ENCODE measurements at regions not wholly inside any gene's neighbourhood (a gene's known extent, or its start where the extent isn't known, plus 50 kb on each side); places are given as distances from the start of the nearest gene placed in this dataset.

DNA sequence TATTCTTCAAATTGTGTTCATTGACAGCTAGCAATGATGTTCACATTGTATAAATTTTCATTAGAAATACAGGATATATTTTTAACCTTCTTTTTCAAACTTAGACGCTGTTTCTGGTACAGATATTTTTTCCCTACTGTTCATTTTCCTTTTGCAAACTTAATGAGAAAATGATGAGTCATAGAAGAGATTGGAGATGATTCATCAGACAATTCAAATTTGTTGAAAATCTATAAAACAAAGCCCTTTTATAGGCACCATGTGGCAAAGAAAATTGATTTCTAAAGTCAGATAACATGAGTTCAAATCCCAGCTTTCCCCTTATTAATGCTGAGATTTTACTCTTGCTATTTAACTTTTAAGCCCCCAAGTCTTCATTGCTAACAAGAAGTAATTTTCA lies 728.8 kb upstream of the DDX18 start:
- DNase-seq, result no peak

DNA sequence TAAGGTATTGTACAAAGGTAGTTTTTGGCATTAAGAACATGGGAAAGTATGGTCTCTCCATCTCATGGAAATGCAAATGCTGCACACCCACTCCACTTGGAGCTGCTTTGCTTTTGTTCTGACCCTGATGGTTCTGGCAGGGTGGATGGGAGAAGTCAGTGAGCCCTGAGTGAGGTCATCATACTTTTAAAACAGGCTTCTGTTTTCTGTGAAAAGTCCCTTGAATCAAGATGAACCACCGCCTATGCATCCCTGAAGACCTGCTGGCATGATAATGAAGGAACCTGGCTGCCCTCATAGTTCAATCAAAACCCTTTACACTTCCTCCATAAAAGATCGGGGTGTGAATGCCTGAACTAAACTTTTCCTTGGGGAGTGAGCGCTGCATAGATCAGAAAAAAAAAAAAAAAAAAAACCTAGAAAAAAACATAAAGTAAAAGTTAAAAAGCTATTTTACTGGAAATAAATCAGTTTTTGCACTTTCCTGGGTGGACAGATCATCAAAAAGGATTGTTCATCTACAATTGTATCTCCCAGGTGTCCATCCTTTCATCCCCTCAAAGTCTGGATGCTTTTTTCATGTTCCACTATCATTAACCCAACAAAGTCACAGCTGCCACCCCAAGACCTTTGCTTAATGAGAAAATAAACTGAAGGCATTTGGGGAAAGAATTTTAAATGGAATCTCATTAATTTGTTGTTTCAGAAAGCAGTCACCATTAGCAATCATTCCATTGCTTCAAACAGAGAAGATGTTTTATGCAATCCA lies 728.1 kb upstream of the DDX18 start:
- DNase-seq, result no peak

DNA sequence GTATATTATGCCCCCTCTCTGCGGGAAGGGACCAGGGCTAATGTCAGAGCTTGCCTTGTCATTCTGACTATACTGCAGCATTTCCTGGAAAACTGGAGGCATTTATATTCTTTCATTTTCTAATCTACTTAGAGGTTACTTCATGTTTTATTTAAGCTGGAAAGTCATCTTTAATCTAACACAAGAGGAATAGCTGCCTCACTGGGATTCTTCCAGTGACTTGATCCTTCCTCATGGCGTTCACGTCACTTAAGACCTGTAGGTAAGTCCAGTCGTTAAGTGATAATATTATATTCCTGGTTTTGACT lies 727.6 kb upstream of the DDX18 start:
- DNase-seq, result no peak

DNA sequence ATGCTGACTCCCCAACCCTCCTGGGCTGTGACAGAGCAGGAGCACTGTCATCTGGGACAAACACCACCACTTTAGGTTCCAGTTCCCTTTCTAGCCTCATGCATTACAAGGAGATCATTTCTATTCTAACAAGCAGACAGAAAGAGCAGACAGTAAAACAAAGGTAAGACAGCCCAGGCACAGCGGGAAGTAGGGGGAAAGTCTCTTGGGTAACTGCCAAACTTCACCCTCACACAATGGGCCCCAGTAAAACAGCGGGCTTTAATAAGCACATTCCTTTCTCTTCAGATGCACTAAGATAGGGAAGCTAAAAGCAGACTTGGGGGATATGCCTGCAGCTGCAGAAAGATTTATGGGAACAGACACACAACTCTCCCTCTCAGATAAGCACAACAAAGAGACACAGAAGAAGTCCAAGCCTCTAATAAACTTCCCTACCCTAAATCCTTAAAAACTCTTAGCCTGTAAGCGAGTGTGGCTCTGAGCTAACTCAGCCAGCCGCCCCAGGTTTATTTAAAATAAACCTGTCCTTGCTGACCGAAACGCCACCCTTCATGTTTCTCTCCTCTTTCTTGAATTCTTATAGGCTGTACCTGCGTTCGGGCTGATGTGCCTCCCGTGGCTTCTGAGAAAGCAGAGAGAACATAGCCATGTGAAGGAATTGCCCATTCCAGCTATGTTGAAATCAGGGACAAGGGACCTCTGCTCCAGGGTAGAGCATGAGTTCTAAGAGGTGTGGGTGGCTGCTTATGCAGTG lies 726.8 kb upstream of the DDX18 start:
- no peak for DNase-seq

DNA sequence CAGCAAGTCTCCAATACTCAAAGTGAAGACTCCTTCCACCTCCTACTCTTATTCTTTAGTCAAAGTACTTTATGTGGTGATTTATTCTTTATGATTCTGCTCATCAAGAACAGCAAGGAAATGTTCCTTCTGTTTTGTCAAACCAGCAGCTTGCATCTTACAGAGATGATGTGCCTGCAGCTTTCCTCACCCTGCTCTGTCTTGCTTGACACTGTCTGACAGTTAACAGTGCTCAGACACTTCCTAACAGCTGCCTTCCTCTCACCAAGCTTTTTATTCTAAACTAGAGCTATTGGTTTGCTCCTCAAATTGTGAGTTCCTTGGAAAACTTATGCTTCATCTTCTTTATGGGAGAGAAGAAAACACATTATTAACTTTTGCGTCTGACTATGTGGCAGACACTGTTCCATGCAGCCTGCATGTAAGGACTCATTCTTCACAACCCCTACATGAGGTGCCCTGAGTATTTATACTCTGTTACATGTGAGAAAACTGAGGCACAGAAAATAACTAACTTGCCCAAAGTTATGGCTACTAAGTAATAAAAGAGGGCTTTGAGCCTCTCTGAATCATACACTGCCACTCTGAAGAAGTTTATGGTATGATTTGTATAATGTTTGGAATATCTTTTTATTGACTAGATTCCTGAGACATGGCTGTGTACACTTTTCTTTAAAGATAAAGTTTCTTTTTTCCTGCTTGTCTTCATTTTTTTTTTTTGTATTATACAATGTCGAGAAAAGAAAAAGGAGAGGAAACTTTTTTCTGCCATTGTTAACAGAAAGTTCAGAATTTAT lies 723.3 kb upstream of the DDX18 start:
- DNase-seq, result no peak

DNA sequence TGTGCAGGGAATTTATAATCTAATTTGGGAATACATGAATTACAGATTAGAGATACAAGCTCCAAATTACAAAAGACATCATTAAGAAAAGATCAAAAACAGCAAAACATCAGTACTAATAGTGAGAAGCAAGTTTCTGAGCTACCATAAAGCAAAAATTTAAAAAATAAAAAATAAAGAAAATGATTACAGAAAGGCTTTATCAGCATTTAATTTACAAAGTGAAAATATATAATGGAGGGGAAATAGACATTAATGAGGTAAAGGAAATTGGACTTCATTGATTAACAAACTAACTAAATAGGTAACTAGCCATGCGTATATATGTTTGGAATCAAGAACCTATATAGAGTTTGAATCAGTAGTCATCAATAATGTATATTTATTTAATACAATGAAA lies 712.9 kb upstream of the DDX18 start:
- DNase-seq, result no peak

DNA sequence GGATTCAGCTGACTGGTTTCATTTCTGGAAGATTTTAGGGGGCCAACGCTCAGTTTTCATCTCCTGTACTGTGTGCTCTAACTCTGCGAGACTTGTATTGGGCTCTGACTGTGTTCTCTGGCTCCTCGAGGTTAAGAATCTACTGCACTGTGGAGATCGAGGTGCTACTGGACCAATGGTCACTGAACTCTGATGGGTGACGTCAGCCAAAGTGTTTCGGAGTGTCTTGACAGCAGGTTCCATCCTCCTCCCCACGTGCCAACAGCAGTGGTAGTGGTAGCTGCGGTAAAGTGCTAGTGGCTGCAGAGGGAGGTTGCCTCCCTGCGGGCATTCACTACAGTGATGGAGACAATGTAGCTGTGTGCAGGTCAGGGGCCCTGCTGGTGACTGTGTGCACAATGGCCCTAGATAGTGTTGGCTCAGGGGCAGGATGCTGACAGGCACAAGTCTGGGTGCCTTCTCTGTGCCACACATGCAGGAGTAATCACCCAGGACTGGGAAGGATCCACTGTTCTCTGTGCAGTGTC lies 705.7 kb upstream of the DDX18 start:
- DNase-seq, result no peak

DNA sequence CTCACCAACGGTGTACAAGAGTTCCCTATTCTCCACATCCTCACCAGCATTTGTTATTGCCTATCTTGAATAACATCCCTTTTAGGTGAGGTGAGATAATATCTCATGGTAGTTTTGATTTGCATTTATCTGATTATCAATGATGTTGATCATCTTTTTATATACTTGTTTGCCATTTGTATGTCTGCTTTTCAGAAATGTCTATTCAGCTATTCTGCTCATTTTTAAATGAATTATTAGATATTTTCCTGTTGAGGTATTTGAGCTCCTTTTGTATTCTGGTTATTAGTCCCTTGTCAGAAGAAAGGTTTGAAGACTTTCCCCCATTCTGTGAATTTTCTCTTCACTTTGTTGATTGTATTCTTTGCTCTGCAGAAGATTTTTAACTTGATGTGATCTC lies 695.5 kb upstream of the DDX18 start:
- no peak for DNase-seq

DNA sequence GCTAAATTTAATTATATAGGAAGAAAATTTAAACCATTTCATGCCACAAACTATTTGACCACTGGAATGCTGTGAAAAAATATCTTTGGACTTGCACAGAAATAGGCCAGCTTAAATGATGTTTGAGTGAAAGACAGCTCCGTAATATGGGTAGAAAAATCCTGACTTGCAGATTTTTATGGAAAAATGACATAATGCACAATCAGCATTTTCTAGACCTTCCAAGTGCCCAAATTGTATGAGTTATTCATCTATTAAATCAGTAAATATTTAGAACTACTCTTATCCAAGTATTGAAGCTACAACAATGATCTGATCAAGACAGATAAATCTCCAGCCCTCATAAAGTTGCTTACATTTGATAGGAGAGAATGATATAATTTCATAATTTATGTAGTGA lies 691.1 kb upstream of the DDX18 start:
- no peak for DNase-seq

DNA sequence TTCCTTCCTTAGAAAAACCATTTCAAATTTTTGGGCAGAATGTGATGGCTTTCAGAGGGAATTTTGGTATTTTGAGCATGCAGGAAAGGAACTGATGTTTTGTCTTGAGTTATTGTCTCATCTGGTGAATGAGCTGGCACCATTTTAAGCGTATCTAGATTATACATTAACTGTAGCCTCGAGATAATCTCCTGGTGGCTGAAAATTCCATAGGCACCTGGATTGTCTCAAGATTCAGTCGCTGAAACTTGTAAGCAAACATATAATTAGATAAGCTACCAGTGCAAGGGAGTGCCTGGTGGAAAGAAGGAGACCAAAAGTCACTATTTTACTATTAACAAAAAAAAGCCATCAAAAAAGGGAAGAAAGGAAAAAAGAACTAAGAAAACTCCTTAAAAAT lies 687.8 kb upstream of the DDX18 start:
- DNase-seq, result no peak

DNA sequence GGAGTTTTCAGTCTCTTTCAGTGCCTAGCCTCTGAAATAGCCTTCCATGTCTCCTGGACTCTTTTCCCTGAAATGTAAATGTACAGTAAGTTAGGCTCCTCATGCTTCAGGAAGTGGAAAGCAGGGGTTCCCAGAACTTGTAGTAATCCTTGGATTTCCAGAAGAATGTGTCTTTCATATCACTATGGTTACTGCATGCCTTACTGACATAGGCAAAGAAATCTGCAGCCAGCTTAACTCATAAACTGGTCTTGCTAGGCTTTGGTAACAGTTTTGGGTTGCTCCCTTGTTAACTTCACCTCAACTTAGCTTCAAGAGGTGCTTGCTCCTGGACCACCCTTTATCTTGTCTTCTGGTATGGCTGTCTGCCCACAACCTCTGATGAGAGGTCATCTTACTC lies 686.8 kb upstream of the DDX18 start:
- DNase-seq, result no peak

DNA sequence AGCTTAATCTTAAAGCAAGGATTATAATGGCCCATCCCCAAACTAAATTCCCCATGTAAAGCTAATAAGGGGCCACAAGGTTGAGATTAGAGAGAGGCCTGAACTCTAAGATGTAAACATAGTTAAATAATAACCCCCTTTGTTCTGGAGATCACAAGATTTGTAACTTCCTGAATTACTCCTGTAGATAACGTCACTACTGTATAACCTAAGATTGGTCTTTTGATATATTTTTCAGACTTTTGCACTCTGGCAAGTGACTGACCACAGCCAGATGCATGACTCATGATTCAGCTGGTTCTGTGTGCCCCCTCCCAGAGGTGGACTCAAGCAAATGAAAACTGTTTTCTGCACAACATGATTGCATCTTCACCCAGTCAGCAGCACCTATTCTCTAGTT lies 686.0 kb upstream of the DDX18 start:
- no peak for DNase-seq

DNA sequence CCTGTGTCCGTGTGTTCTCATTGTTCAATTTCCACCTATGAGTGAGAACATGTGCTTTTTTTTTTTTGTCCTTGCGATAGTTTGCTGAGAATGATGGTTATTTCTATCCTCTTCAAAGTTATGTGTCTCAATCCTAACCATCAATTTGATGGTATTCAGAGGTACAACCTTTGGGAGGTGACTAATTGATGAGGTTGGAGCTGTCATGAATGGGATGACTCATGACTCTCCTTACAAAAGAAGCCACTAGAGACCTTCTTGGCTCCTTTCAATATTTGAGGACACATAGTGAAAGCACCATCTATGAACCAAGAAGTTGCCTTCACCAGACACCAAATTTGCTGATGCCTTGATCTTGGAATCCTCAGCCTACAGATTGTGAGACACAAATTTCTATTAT lies 677.1 kb upstream of the DDX18 start:
- DNase-seq, result no peak

DNA sequence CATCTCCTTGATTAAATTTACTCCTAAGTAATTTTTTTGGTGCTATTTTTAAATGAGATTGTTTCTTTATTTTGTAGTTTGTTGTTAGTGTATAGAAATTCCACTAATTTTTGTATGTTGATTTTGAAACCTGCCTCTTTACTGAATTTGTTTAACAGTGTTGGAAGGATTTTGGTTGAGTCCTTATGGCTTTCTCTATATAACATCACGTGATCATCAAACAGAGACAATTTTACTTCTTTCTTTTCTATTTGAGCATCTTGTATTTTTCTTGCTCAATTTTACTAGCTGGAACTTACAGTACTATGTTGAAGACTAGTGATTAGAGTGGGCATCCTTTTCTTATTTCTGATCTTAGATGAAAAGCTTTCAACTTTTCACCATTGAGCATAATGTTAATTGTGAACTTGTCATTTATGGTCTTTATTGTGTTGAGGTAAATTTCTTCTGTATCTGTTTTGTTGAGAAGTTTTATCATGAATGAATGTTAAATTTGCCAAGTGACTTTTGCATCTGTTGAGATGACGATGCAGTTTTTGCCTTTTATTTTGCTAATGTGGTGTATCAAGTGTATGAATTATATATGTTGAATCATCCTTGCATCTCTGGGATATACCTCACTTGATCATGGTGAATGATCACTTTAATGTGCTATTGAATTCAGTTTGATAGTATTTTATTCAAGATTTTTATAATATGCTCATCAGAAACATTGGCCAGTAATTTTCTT lies 645.3 kb upstream of the DDX18 start:
- no peak for DNase-seq

DNA sequence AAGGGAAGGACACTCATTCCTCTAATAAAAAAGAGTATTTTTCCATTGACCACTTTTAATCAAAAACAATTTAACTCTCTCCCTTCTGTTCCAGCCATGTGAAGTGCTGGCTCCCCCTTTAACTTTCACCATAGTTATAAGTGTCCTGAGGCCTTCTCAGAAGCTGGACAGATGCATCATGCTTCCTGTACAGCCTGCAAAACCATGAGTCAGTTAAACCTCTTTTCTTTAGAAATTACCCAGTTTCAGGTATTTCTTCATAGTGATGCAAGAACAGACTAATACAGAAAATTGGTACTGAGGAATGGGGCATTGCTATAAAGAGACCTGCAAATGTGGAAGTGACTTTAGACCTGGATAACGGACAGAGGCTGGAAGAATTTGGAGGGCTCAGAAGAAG lies 643.6 kb upstream of the DDX18 start:
- DNase-seq, result no peak

DNA sequence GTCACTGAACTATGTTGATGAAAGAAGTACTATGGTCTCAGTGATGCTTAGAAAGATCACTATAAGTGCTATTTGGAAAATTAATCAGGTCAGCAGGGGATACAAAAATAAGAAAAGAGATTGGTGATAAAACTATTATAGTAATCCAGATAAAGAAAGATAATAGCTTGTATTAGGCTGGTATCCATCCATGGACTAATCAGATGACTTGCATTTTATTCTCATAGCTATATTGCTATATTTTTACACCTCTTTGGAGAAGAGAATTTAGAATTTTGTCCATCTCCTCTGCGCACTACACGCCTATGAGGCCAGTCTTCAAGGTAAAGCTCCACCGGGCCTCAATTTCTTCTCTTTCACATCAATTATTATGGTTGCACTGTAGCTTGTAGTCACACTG lies 635.1 kb upstream of the DDX18 start:
- DNase-seq, result no peak

DNA sequence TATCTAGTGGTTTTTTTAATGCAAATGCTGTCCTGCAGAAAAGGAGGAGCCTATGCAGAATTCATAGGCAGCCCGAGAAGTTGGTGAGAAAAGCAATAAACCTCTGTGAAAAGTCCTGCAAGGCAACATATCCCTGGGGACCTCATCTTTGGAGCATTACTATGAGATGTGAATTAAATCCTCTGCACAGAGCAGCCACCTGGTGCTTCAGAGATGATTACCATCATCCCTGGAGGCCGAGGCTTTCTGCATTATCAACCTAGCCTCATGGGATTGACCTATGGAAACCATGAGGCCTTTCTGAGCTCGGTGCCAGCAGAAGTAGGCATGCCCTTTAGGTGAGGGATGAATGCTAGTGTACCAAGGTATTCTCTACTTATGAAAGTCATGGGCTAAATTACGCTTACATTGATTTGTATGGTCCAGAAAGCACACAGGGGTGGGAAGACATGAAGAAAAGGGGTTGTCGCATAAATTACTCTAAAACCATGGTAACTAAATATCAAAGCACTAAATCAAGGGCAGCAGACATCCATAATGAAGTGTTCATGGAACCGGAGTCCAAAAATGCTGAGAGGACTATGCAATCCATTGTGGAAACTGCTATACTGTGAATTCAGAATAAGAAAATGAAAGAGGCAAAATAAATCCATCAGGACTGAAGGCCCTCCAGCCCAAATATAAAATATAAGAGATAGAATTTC lies 623.5 kb upstream of the DDX18 start:
- DNase-seq, result no peak

DNA sequence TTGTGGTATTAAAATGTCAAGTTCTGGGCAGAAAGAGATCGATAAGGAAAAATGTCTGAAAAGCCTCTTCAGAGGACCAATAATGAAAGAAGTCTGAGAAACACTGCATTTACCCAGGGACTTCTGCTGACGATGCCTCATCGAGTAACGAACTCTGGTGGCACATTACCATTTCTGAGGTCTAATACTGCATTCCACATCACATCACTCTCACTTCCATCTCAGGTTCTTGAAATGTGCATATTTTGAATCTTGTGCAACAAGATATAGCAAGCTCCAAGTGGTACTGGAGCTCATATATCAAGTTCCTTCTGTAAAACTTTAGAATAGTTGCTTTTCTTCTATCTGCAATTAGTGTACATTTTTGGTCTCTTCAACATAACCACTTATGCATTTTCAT lies 619.1 kb upstream of the DDX18 start:
- DNase-seq, result no peak

DNA sequence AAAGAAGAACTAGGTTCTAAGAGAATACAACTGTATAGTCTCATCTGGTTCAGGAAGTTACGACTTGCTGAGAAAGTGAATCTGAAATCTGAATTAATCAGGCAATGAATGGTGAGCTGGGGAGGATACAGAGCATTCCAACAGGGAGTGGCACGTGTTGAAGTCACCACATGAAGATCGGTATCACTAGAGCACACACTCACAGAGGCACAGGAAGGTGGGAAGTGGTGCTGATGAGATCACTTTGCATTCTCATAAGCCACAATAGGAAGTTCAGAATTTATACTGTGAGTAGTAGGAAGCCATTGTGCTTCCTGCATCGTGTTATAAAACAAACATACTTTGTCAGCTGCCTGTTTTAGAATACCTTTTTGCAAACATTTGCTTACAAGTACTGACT lies 615.0 kb upstream of the DDX18 start:
- DNase-seq, result no peak

DNA sequence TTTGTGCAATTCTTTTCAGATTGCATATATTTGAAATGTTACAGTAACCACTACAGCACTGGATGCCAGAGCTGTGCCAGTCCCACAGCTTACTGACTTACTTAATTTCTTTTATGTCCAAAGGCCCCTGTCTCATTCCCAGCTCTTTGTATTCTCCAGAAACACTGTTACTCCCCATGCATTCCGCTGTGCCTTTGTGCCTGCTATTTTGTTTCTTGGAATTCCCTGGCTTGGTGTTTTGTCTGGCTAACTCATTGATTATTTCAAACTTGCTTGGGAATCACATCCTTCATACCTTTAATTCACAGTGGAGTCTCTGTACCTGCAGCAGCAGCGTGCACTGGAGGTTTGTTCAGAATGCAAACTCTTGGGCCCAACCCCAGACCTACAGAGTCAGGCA lies 601.9 kb upstream of the DDX18 start:
- no peak for DNase-seq

DNA sequence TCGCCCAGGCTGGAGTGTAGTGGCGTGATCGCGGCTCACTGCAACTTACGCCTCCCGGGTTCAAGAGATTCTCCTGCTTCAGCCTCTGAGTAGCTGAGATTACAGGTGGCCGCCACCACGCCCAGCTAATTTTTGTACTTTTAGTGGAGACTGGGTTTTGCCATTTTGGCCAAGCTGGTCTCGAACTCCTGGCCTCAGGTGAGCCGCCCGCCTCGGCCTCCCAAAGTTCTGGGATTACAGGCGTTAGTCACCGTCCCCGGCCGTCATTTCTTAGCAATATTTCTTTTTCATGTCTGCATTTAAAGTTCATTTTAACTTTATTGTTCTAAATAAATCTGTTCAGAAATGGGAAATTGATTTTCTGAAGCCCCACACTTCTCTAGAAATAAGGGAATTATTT lies 597.3 kb upstream of the DDX18 start:
- DNase-seq, result no peak

DNA sequence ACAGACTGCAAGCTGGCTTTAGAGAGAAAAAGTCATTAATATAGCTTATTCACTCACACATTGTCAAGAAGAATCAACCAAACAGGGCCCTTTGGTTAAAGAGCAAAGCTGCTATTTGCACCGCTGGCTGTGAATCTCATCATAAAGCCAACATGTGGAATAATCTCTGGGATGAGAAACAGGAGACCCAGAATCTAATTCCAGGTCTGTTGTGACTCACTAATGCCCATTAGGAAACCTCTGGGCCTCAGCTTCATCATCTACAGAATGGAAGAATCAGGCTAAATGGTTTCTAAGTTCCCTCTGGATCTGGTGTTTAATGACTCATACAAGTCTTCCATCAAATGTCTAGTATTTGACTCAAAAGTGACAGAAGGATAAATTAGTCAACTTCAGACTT lies 591.7 kb upstream of the DDX18 start:
- no peak for DNase-seq

DNA sequence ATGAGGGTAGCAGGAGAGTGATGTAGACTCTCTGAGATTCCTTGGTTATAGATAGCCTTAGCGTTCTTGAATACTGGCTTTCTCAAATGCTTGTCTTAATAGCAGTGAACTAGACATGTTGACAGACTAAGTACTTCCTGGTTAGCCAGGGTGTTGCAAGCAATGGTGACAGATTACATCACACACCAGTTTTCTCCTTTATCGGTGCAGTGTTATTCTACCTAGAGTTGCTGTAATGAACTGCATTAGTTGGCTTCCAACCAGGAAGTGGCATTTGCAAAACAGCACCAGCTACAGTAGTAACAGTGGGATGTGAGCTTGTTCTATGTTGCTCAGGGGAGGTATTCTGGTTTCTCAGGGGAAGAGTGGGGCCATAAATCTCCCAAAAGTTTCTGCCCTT lies 582.2 kb upstream of the DDX18 start:
- DNase-seq, result no peak
